ENCODE measurements at regions not wholly inside any gene's neighbourhood (a gene's known extent, or its start where the extent isn't known, plus 50 kb on each side); places are given as distances from the start of the nearest gene placed in this dataset.

DNA sequence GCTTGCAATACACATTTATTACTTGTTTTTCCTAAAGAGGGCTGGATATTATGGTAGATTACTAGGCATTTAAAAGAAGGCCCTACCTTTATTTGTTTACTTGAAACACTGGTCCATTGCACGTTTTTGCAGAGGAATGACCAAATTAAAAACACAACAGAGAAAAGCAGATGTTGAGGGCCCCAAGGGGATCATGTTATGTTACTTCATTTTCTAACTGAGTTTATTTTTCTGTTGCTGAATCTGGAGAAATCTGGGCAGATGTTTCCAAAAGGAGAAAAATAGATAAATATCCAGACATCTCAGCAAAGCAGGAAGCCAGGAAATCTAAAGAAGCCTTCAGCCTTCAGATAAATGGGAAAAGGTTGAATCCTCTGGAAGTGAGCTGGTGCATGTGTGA is 353.0 kb downstream of the NDFIP2 start:
- H3K4me1 Mint-ChIP-seq: no peaks in the 10 kb centered on the region
- no peak overlapping the region for H3K27ac Mint-ChIP-seq
- H3K4me3 Mint-ChIP-seq: no peak overlapping the region

DNA sequence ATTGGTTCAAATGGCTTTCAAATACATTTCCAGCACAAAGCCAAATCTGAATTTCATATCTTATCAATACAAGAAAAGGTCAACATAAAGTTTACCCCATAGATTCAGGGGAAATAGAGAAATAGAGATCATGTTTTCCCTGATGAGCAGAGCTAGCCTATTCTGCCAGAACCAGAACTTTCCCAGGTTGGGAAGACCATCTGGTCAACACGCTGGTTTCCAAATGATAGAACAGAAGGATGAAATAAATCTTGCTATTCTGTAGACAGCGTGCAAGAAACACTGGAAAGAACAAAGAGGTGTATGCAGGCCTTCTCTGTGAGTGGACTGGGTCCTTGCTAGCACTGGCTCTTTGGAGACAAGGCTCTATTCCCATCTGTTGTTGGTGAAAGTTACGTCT is 350.6 kb downstream of the NDFIP2 start:
- H3K36me3 Mint-ChIP-seq (ENCODE audit: low read depth): no peaks in the 10 kb centered on the region
- H3K27me3 ChIP-seq (ENCODE audit: control insufficient read depth, insufficient read depth, low read length, poor library complexity, severe bottlenecking): no peaks in the 10 kb centered on the region
- H3K4me1 Mint-ChIP-seq: no peaks in the 10 kb centered on the region
- no peak overlapping the region for H3K9ac ChIP-seq (ENCODE audit: extremely low read depth, low read length, poor library complexity, severe bottlenecking)
- DNase-seq: no peak
- no peaks in the 10 kb centered on the region for H3K4me1 ChIP-seq (ENCODE audit: control insufficient read depth, insufficient read depth, low read length)
- H3K27ac ChIP-seq (ENCODE audit: low read depth, low read length): no peak overlapping the region
- H3K4me3 Mint-ChIP-seq: no peak overlapping the region
- no peak overlapping the region for H3K4me3 ChIP-seq (ENCODE audit: low read length)
- TF ChIP-seq, protein P1, sequence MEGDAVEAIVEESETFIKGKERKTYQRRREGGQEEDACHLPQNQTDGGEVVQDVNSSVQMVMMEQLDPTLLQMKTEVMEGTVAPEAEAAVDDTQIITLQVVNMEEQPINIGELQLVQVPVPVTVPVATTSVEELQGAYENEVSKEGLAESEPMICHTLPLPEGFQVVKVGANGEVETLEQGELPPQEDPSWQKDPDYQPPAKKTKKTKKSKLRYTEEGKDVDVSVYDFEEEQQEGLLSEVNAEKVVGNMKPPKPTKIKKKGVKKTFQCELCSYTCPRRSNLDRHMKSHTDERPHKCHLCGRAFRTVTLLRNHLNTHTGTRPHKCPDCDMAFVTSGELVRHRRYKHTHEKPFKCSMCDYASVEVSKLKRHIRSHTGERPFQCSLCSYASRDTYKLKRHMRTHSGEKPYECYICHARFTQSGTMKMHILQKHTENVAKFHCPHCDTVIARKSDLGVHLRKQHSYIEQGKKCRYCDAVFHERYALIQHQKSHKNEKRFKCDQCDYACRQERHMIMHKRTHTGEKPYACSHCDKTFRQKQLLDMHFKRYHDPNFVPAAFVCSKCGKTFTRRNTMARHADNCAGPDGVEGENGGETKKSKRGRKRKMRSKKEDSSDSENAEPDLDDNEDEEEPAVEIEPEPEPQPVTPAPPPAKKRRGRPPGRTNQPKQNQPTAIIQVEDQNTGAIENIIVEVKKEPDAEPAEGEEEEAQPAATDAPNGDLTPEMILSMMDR (conservative IDR thresholded peaks at IDR 0.05): no peak
- H3K27me3 Mint-ChIP-seq (ENCODE audit: insufficient read depth): no peaks in the 10 kb centered on the region
- H3K9me3 Mint-ChIP-seq: peaks cover 13% of the 10 kb centered on the region
- no peaks in the 10 kb centered on the region for H3K9me3 ChIP-seq (ENCODE audit: control insufficient read depth, low read length)
- H3K36me3 ChIP-seq (ENCODE audit: control insufficient read depth, insufficient read depth, low read length): no peaks in the 10 kb centered on the region
- WGBS, 2 experiments (ENCODE audit: insufficient coverage in 1 of 2, insufficient read length in 1 of 2): 94 to 96% methylated on average over 2 to 3 of the region's 3 CpGs
- H3K27ac Mint-ChIP-seq: no peak overlapping the region

More for the DNA sequence above, 353.0 kb downstream of the NDFIP2 start:
- Mint-ChIP-seq H3K27me3 (ENCODE audit: insufficient read depth) (no peaks in the 10 kb centered on the region), H3K36me3 (ENCODE audit: low read depth) (no peaks in the 10 kb centered on the region), H3K9me3 (peaks cover 10% of the 10 kb centered on the region)
- Histone ChIP-seq H3K9me3 (ENCODE audit: control insufficient read depth, low read length) (peaks cover 9% of the 10 kb centered on the region), H3K4me3 (ENCODE audit: low read length) (no peak overlapping the region), H3K27ac (ENCODE audit: low read depth, low read length) (no peak overlapping the region), H3K36me3 (ENCODE audit: control insufficient read depth, insufficient read depth, low read length) (no peaks in the 10 kb centered on the region), H3K9ac (ENCODE audit: extremely low read depth, low read length, poor library complexity, severe bottlenecking) (no peak overlapping the region), H3K27me3 (ENCODE audit: control insufficient read depth, insufficient read depth, low read length, poor library complexity, severe bottlenecking) (no peaks in the 10 kb centered on the region), H3K4me1 (ENCODE audit: control insufficient read depth, insufficient read depth, low read length) (no peaks in the 10 kb centered on the region)
- WGBS, 2 experiments (ENCODE audit: insufficient coverage in 1 of 2, insufficient read length in 1 of 2): 95 to 100% methylated on average over 1 of the region's 1 CpG
- TF ChIP-seq, protein P1 (conservative IDR thresholded peaks at IDR 0.05): no peak
- DNase-seq: no peak

DNA sequence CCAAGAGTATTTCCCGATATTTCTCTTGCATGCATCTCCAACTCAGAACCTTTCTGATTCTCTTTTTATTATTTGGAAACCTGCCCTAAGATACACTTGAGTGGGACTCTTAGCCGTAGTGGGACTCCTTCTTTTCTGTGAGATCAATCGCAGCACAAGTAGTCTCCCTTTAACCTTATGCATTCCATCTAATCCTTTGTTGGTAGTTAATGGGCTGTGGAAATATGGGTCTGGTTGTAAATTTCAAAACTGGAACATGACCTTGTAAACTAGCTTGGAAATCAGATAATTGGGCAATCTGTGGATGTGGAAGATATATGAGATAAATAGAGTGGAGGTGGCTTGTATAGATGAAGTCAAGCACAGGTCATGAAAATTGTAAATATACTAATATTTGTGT is 350.0 kb downstream of the NDFIP2 start:
- Histone ChIP-seq H3K27ac (ENCODE audit: low read depth, low read length) (no peak overlapping the region), H3K27me3 (ENCODE audit: control insufficient read depth, insufficient read depth, low read length, poor library complexity, severe bottlenecking) (no peaks in the 10 kb centered on the region), H3K9me3 (ENCODE audit: control insufficient read depth, low read length) (no peaks in the 10 kb centered on the region), H3K36me3 (ENCODE audit: control insufficient read depth, insufficient read depth, low read length) (no peaks in the 10 kb centered on the region), H3K4me3 (ENCODE audit: low read length) (no peak overlapping the region), H3K9ac (ENCODE audit: extremely low read depth, low read length, poor library complexity, severe bottlenecking) (no peak overlapping the region), H3K4me1 (ENCODE audit: control insufficient read depth, insufficient read depth, low read length) (no peaks in the 10 kb centered on the region)
- WGBS, 2 experiments (ENCODE audit: insufficient coverage in 1 of 2, insufficient read length in 1 of 2): 89 to 100% methylated on average over 1 to 3 of the region's 3 CpGs
- Mint-ChIP-seq H3K27me3 (ENCODE audit: insufficient read depth) (no peaks in the 10 kb centered on the region), H3K9me3 (peaks cover 13% of the 10 kb centered on the region), H3K27ac (no peak overlapping the region), H3K4me1 (no peaks in the 10 kb centered on the region), H3K36me3 (ENCODE audit: low read depth) (no peaks in the 10 kb centered on the region), H3K4me3 (no peak overlapping the region)
- TF ChIP-seq, protein P1 (conservative IDR thresholded peaks at IDR 0.05): no peak
- DNase-seq: no peak
